ENCODE measurements at regions not wholly inside any gene's neighbourhood (a gene's known extent, or its start where the extent isn't known, plus 50 kb on each side); places are given as distances from the start of the nearest gene placed in this dataset.

DNA sequence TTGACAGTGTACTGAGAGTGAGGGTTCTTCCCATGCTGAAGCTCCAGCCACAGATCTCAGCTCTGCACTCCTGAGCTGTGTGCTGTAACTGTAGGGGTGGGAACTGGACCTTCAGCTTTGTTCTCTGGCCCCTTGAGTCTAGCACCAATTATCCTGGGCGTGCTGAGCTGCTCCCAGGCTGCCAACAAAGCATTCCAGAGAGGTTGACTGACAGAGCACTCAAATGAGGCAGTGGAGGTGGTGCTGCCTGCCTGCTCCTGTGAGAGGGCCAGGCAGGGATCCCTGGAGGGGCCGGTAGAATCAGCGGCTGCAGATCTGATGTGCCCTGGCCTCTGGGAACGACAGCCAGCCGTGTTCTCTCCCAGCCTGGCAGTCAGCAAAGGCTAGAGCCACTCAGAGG, 375.7 kb upstream of the AADAT start:
- CTCF ChIA-PET, result no interaction called here
- POLR2A ChIA-PET, result no interaction called here
- TF ChIP-seq CHD2 (IDR thresholded peaks at IDR 0.05; ENCODE audit: low read length, partially characterized antibody), result no peak
- no peak for TF ChIP-seq MAFK (IDR thresholded peaks at IDR 0.05; ENCODE audit: partially characterized antibody)
- no peak for TF ChIP-seq CHD4 (IDR thresholded peaks at IDR 0.05; ENCODE audit: borderline replicate concordance)
- TF ChIP-seq HOXA7 (CRISPR knock-in tag; IDR thresholded peaks at IDR 0.05), result no peak
- TF ChIP-seq, protein P1, sequence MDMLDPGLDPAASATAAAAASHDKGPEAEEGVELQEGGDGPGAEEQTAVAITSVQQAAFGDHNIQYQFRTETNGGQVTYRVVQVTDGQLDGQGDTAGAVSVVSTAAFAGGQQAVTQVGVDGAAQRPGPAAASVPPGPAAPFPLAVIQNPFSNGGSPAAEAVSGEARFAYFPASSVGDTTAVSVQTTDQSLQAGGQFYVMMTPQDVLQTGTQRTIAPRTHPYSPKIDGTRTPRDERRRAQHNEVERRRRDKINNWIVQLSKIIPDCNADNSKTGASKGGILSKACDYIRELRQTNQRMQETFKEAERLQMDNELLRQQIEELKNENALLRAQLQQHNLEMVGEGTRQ (IDR thresholded peaks at IDR 0.05), result no peak
- no peak for TF ChIP-seq ZC3H11A (IDR thresholded peaks at IDR 0.05)
- TF ChIP-seq, protein P2, sequence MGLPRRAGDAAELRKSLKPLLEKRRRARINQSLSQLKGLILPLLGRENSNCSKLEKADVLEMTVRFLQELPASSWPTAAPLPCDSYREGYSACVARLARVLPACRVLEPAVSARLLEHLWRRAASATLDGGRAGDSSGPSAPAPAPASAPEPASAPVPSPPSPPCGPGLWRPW (IDR thresholded peaks at IDR 0.05), result no peak
- no peak for TF ChIP-seq MAZ (IDR thresholded peaks at IDR 0.05; ENCODE audit: borderline replicate concordance, low read depth, low read length)
- no peak for TF ChIP-seq JUN (IDR thresholded peaks at IDR 0.05)
- TF ChIP-seq FOSB (CRISPR knock-in tag; IDR thresholded peaks at IDR 0.05), result no peak
- no peak for TF ChIP-seq EHMT2 (IDR thresholded peaks at IDR 0.05; ENCODE audit: low read depth)
- TF ChIP-seq HOXB13 (CRISPR knock-in tag; IDR thresholded peaks at IDR 0.05; ENCODE audit: low read depth), result no peak
- no CpG with 5 or more reads among the region's 5 CpGs for WGBS (ENCODE audit: missing lambda C conversion rate)
- Histone ChIP-seq H3K4me2 (no peak overlapping the region), H3K4me3 (no peak overlapping the region), H3K27ac (no peak overlapping the region), H3K4me1 (no peaks in the 10 kb centered on the region), H3K9me3 (no peaks in the 10 kb centered on the region)
- no peak for DNase-seq (ENCODE audit: low read depth in 1 of 2, low spot score in 1 of 2)
- FAIRE-seq, result no peak
- no peak for ATAC-seq

DNA sequence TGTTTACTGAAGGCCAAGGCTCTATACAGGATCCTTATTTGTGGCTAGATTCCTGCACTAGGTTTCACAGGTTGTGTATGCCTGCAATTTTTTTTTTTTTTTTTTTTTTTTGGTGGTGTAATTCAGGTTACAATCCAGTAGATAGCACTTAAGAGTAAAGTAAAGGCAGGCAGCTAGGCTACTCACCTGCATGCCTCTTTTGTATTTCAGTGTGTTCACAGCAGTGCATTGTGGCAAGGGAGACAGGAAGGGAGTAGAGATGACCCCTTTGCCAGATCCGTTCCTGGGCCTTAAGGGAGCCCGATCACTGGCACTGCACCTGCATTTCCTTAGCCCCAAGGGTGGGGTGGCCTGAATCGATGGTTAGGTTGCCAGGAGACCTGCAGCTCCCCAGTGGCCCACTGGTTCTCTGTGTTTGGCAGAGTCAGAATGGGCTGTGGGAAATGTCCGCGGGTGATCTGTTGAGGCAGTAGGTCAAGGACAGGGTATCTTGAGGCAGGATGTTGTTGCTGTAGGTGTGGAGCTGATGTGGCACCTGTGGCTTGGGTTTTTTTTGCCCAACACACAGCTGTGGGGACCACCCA, 374.9 kb upstream of the AADAT start:
- ChIA-PET POLR2A (no interaction called here), CTCF (no interaction called here)
- H3K4me3 ChIP-seq, result no peak overlapping the region
- ATAC-seq (no peak), DNase-seq (ENCODE audit: low read depth in 1 of 2, low spot score in 1 of 2) (no peak), FAIRE-seq (no peak)
- H3K9me3 ChIP-seq, result no peaks in the 10 kb centered on the region
- no peaks in the 10 kb centered on the region for H3K4me1 ChIP-seq
- no peak overlapping the region for H3K4me2 ChIP-seq
- no peak for TF ChIP-seq RNF2 (IDR thresholded peaks at IDR 0.05; ENCODE audit: borderline replicate concordance, low read depth)
- TF ChIP-seq, protein P3, sequence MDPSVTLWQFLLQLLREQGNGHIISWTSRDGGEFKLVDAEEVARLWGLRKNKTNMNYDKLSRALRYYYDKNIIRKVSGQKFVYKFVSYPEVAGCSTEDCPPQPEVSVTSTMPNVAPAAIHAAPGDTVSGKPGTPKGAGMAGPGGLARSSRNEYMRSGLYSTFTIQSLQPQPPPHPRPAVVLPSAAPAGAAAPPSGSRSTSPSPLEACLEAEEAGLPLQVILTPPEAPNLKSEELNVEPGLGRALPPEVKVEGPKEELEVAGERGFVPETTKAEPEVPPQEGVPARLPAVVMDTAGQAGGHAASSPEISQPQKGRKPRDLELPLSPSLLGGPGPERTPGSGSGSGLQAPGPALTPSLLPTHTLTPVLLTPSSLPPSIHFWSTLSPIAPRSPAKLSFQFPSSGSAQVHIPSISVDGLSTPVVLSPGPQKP (IDR thresholded peaks at IDR 0.05; ENCODE audit: low read depth, low read length), result no peak
- TF ChIP-seq, protein P4, sequence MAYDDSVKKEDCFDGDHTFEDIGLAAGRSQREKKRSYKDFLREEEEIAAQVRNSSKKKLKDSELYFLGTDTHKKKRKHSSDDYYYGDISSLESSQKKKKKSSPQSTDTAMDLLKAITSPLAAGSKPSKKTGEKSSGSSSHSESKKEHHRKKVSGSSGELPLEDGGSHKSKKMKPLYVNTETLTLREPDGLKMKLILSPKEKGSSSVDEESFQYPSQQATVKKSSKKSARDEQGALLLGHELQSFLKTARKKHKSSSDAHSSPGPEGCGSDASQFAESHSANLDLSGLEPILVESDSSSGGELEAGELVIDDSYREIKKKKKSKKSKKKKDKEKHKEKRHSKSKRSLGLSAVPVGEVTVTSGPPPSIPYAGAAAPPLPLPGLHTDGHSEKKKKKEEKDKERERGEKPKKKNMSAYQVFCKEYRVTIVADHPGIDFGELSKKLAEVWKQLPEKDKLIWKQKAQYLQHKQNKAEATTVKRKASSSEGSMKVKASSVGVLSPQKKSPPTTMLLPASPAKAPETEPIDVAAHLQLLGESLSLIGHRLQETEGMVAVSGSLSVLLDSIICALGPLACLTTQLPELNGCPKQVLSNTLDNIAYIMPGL (CRISPR knock-in tag; IDR thresholded peaks at IDR 0.05; ENCODE audit: borderline replicate concordance), result no peak
- no peak for TF ChIP-seq TP53 (CRISPR knock-in tag; IDR thresholded peaks at IDR 0.05)
- no peak for TF ChIP-seq POLR2A (IDR thresholded peaks at IDR 0.05; ENCODE audit: low read length)
- TF ChIP-seq HOXB5 (CRISPR knock-in tag; IDR thresholded peaks at IDR 0.05), result no peak
- TF ChIP-seq POLR2AphosphoS2 (conservative IDR thresholded peaks at IDR 0.05; ENCODE audit: low read length), result no peak
- no peak for TF ChIP-seq MAZ (IDR thresholded peaks at IDR 0.05; ENCODE audit: borderline replicate concordance, low read depth, low read length)
- no peak for TF ChIP-seq ESRRA (IDR thresholded peaks at IDR 0.05; ENCODE audit: borderline replicate concordance, low read length)
- no peak overlapping the region for H3K27ac ChIP-seq
- WGBS (ENCODE audit: missing lambda C conversion rate), result 92% methylated on average over 2 of the region's 5 CpGs

DNA sequence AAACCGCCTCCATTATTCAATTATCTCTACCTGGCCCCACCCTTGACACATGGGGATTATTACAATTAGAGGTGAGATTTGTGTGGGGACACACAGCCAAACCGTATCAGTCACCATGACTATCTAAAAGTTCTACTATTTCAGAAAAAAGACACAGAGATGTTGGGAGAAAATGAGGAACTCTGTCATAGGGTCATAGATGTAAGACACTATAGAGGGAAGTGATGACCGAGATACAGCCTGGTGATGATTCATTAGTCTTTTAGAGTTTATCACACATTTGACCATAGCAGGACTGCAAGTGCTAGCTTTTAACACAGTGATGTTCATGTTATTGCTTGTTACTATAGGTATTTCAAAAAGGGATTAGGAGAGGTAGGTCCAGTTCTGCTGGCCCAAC, 357.0 kb upstream of the AADAT start:
- Histone ChIP-seq H3K4me2 (no peak overlapping the region), H3K4me3 (no peak overlapping the region), H3K27ac (no peak overlapping the region), H3K4me1 (no peaks in the 10 kb centered on the region), H3K9me3 (no peaks in the 10 kb centered on the region)
- FAIRE-seq (no peak), ATAC-seq (no peak), DNase-seq (ENCODE audit: low read depth in 1 of 2, low spot score in 1 of 2) (no peak)
- ChIA-PET POLR2A (no interaction called here), CTCF (no interaction called here)
- 10% methylated on average over 3 of the region's 3 CpGs for WGBS (ENCODE audit: missing lambda C conversion rate)
- no peak for TF ChIP-seq TFCP2L1 (CRISPR knock-in tag; IDR thresholded peaks at IDR 0.05)
- no peak for TF ChIP-seq CHD2 (IDR thresholded peaks at IDR 0.05; ENCODE audit: low read length, partially characterized antibody)
- TF ChIP-seq CBX2 (IDR thresholded peaks at IDR 0.05; ENCODE audit: borderline replicate concordance, low read depth), result no peak
- TF ChIP-seq POLR2AphosphoS2 (conservative IDR thresholded peaks at IDR 0.05; ENCODE audit: low read length), result no peak
- no peak for TF ChIP-seq EHMT2 (IDR thresholded peaks at IDR 0.05; ENCODE audit: low read depth)
- TF ChIP-seq, protein P5, sequence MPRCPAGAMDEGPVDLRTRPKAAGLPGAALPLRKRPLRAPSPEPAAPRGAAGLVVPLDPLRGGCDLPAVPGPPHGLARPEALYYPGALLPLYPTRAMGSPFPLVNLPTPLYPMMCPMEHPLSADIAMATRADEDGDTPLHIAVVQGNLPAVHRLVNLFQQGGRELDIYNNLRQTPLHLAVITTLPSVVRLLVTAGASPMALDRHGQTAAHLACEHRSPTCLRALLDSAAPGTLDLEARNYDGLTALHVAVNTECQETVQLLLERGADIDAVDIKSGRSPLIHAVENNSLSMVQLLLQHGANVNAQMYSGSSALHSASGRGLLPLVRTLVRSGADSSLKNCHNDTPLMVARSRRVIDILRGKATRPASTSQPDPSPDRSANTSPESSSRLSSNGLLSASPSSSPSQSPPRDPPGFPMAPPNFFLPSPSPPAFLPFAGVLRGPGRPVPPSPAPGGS (IDR thresholded peaks at IDR 0.05), result no peak
- no peak for TF ChIP-seq PHF8 (IDR thresholded peaks at IDR 0.05; ENCODE audit: borderline replicate concordance, low read depth)
- TF ChIP-seq HDAC2 (IDR thresholded peaks at IDR 0.05), result no peak
- no peak for TF ChIP-seq SREBF2 (IDR thresholded peaks at IDR 0.05)
- no peak for TF ChIP-seq JUNB (IDR thresholded peaks at IDR 0.05)
- no peak for TF ChIP-seq ZC3H11A (IDR thresholded peaks at IDR 0.05)
- no peak for TF ChIP-seq JUN (IDR thresholded peaks at IDR 0.05)
- TF ChIP-seq ZSCAN20 (CRISPR knock-in tag; IDR thresholded peaks at IDR 0.05), result no peak
- no peak for TF ChIP-seq CEBPB (IDR thresholded peaks at IDR 0.05)
- no peak for TF ChIP-seq MAZ (IDR thresholded peaks at IDR 0.05; ENCODE audit: borderline replicate concordance, low read depth, low read length)
- no peak for TF ChIP-seq EHF (CRISPR knock-in tag; IDR thresholded peaks at IDR 0.05)
- TF ChIP-seq POLR2A (IDR thresholded peaks at IDR 0.05; ENCODE audit: low read length), result no peak
- TF ChIP-seq HEYL (CRISPR knock-in tag; IDR thresholded peaks at IDR 0.05), result no peak

Data from A549 (cell line).